ENCODE measurements at regions not wholly inside any gene's neighbourhood (a gene's known extent, or its start where the extent isn't known, plus 50 kb on each side); places are given as distances from the start of the nearest gene placed in this dataset.

DNA sequence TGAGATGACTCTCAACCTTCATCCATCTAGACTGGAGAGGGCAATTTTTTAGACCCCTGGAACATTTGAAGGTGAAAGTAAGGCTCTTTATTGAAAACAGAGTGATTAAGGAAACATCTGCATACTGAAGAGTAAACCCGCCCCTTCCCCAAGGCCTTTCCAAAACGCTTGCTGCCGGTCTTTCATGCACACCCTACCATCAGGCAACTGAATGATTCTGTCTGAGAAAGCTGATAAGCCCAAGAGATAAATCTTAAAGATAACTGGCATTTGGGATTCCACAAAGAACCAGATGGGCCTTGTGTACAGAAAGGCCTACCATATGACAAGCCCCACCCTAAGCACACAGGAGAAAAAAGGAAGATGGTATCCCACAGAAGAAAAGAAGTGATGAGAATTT, 54.4 kb upstream of the PIK3R1 start:
- Histone ChIP-seq H3K9me3 (ENCODE audit: low read length) (no peaks in the 10 kb centered on the region), H3K4me3 (ENCODE audit: low read length) (no peak overlapping the region)

DNA sequence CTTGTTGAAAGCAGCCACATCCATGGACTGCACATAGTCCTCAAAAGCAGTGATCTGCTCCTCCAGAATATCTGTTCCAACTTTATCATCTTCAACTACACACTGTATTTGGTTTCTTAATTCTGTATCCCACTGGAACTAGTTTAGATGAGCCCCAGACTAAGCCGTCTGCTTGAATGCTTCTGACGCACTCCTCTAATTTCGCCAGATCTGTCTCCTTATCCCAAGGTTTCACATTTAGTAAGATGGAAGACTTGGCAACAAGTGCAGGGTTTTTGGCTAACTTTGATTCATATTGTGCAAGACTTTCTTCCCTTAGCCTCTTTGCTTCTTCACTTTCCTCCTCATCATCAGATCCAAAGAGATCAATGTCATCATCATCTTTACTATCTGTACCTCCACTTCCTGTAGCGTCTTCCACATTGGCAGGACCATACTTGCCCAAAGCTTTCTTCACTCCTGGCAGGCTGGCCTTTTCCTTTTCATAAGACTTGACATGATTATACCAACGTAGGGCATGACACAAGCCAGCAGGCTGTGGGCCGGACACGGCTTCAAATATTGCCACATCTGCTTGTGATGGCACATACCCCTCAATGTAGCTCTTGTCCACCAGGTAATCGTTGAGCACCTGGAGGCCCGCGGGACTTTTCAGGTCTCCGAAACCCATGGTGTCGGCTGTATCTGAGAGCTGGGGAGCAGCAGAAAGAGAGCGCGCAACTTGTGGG, 56.2 kb upstream of the PIK3R1 start:
- H3K4me2 ChIP-seq (ENCODE audit: low read depth, low read length, poor library complexity, severe bottlenecking): no peak overlapping the region
- no peak overlapping the region for H3K27ac ChIP-seq (ENCODE audit: low read length)
- H2AFZ ChIP-seq (ENCODE audit: low read length): no peak overlapping the region
- no peaks in the 10 kb centered on the region for H3K79me2 ChIP-seq (ENCODE audit: low read length)
- no peak overlapping the region for H3K4me3 ChIP-seq (ENCODE audit: low read length)
- DNase-seq: no peak
- no peaks in the 10 kb centered on the region for H3K9me3 ChIP-seq (ENCODE audit: low read length)
- no peaks in the 10 kb centered on the region for H3K27me3 ChIP-seq (ENCODE audit: low read length)
- H3K9ac ChIP-seq (ENCODE audit: low read length): no peak overlapping the region
- no peaks in the 10 kb centered on the region for H3K36me3 ChIP-seq (ENCODE audit: insufficient read depth, low read length)
- H4K20me1 ChIP-seq (ENCODE audit: insufficient read depth, low read depth, low read length): no peaks in the 10 kb centered on the region
- no peaks in the 10 kb centered on the region for H3K4me1 ChIP-seq (ENCODE audit: low read length)
- H3K9me2 ChIP-seq (replicated peaks; ENCODE audit: insufficient read depth, low read length): no peaks in the 10 kb centered on the region

More for the DNA sequence above, 54.4 kb upstream of the PIK3R1 start:
- H4K20me1 ChIP-seq (ENCODE audit: insufficient read depth, low read depth, low read length): no peaks in the 10 kb centered on the region
- H3K79me2 ChIP-seq (ENCODE audit: low read length): no peaks in the 10 kb centered on the region
- no peaks in the 10 kb centered on the region for H3K9me2 ChIP-seq (replicated peaks; ENCODE audit: insufficient read depth, low read length)
- no peak overlapping the region for H2AFZ ChIP-seq (ENCODE audit: low read length)
- no peaks in the 10 kb centered on the region for H3K36me3 ChIP-seq (ENCODE audit: insufficient read depth, low read length)
- H3K4me2 ChIP-seq (ENCODE audit: low read depth, low read length, poor library complexity, severe bottlenecking): no peak overlapping the region
- no peak for DNase-seq
- H3K27ac ChIP-seq (ENCODE audit: low read length): no peak overlapping the region
- no peak overlapping the region for H3K9ac ChIP-seq (ENCODE audit: low read length)
- H3K4me1 ChIP-seq (ENCODE audit: low read length): no peaks in the 10 kb centered on the region
- no peaks in the 10 kb centered on the region for H3K27me3 ChIP-seq (ENCODE audit: low read length)

DNA sequence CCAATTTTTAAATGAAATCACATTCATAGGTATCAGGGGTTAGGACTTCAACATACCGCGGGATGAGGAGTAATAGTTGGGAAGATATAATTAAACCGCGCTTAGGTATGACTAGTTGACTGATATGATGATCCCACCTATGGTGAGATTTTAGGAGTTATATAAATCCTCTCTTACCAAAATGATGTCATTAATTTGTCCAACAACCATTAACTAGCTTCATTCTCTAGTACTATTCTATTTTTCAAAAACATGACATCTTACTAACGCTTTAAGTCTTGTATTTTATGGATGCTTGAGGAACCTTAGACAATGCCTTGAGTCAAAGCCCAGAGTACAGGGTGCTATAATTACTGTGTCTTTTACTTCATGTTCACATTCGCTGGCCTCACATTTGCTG, 59.6 kb upstream of the PIK3R1 start:
- Histone ChIP-seq H3K4me1 (ENCODE audit: low read length) (no peaks in the 10 kb centered on the region), H3K9me2 (replicated peaks; ENCODE audit: insufficient read depth, low read length) (no peaks in the 10 kb centered on the region), H3K9me3 (ENCODE audit: low read length) (no peaks in the 10 kb centered on the region), H3K4me2 (ENCODE audit: low read depth, low read length, poor library complexity, severe bottlenecking) (no peak overlapping the region), H3K27ac (ENCODE audit: low read length) (no peak overlapping the region), H2AFZ (ENCODE audit: low read length) (no peak overlapping the region), H4K20me1 (ENCODE audit: insufficient read depth, low read depth, low read length) (no peaks in the 10 kb centered on the region), H3K4me3 (ENCODE audit: low read length) (no peak overlapping the region), H3K36me3 (ENCODE audit: insufficient read depth, low read length) (no peaks in the 10 kb centered on the region), H3K9ac (ENCODE audit: low read length) (no peak overlapping the region), H3K79me2 (ENCODE audit: low read length) (no peaks in the 10 kb centered on the region), H3K27me3 (ENCODE audit: low read length) (no peaks in the 10 kb centered on the region)
- no peak for DNase-seq

DNA sequence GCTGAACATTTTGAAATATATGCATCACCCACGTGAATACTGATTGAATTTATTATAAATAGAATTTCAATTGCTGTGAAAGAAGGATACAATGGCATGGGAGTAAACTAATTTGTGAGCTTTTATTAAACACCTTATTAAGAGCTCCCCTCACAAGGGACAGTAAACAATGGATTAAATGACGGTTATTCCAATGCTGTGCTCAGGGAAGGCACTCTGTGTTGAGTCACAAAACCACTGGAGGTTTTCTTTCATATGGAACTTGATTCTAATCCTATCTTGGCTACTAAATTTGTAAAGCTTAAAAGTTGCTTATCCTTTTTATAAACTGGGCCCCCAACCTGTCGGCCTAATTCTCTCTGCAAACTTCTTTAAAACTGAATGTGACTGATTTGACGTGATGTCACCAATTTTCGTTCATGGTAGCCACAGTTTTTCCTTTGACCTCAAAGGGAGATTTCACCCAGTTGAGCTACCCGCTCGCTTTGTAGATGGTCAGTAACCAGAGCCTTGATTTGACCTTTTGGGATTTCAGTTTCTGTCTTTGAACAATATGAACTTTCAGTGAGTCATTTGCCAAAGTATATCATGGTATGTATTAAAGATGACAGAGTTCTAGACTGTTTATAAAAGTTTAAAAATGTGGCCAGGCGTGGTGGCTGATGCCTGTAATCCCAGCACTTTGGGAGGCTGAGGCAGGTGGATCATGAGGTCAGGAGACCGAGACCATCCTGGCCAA, 61.3 kb upstream of the PIK3R1 start:
- H3K36me3 ChIP-seq (ENCODE audit: insufficient read depth, low read length): no peaks in the 10 kb centered on the region
- no peak overlapping the region for H3K4me3 ChIP-seq (ENCODE audit: low read length)
- H3K4me1 ChIP-seq (ENCODE audit: low read length): no peaks in the 10 kb centered on the region
- no peak overlapping the region for H3K9ac ChIP-seq (ENCODE audit: low read length)
- H2AFZ ChIP-seq (ENCODE audit: low read length): no peak overlapping the region
- no peaks in the 10 kb centered on the region for H3K9me2 ChIP-seq (replicated peaks; ENCODE audit: insufficient read depth, low read length)
- H3K9me3 ChIP-seq (ENCODE audit: low read length): no peaks in the 10 kb centered on the region
- H3K4me2 ChIP-seq (ENCODE audit: low read depth, low read length, poor library complexity, severe bottlenecking): no peak overlapping the region
- H3K27me3 ChIP-seq (ENCODE audit: low read length): no peaks in the 10 kb centered on the region
- no peaks in the 10 kb centered on the region for H4K20me1 ChIP-seq (ENCODE audit: insufficient read depth, low read depth, low read length)
- H3K79me2 ChIP-seq (ENCODE audit: low read length): no peaks in the 10 kb centered on the region
- H3K27ac ChIP-seq (ENCODE audit: low read length): no peak overlapping the region
- DNase-seq: no peak

DNA sequence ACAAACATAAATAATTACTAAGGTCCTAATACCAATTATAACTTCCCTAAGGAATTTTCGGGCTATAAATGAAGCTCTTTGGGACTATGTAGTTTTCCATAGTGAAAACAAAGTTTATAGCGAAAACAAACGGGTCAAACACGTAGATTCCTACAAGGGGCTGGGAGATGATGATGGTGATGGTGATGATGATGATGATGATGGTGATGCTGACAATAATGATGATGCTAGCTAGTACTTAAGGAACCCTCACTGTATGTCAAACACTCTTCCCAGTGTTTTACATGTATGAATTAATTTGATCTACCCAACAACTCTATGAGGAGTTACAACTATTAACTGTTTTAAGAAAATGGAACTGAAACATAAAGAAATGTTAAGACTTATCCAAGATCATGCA, 63.7 kb upstream of the PIK3R1 start:
- H3K9ac ChIP-seq (ENCODE audit: low read length): no peak overlapping the region
- H3K27ac ChIP-seq (ENCODE audit: low read length): no peak overlapping the region
- H3K27me3 ChIP-seq (ENCODE audit: low read length): no peaks in the 10 kb centered on the region
- H3K9me3 ChIP-seq (ENCODE audit: low read length): no peaks in the 10 kb centered on the region
- H2AFZ ChIP-seq (ENCODE audit: low read length): no peak overlapping the region
- H4K20me1 ChIP-seq (ENCODE audit: insufficient read depth, low read depth, low read length): no peaks in the 10 kb centered on the region
- no peaks in the 10 kb centered on the region for H3K4me1 ChIP-seq (ENCODE audit: low read length)
- no peak overlapping the region for H3K4me3 ChIP-seq (ENCODE audit: low read length)
- no peak overlapping the region for H3K4me2 ChIP-seq (ENCODE audit: low read depth, low read length, poor library complexity, severe bottlenecking)
- DNase-seq: no peak
- no peaks in the 10 kb centered on the region for H3K9me2 ChIP-seq (replicated peaks; ENCODE audit: insufficient read depth, low read length)
- no peaks in the 10 kb centered on the region for H3K79me2 ChIP-seq (ENCODE audit: low read length)
- H3K36me3 ChIP-seq (ENCODE audit: insufficient read depth, low read length): no peaks in the 10 kb centered on the region

DNA sequence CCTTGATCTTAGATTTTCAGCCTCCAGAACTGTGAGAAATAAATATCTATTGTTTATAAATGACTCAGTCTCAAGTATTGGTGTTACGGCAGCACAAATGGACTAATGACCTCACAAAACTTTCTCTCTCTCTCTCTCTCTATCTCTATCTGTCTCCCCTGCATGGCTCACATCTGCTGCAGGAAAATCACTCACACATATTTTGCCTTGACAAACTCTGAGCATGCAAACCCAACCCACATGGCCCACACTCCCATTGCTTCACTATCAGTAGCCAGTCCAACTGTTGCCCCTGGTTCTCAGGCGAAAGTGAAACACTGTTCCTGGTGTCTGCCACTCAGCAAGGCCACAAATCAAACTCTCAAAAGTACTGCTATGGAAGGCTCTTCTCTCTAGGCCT, 66.4 kb upstream of the PIK3R1 start:
- no peaks in the 10 kb centered on the region for H4K20me1 ChIP-seq (ENCODE audit: insufficient read depth, low read depth, low read length)
- no peak for DNase-seq
- no peak overlapping the region for H3K4me2 ChIP-seq (ENCODE audit: low read depth, low read length, poor library complexity, severe bottlenecking)
- H3K27ac ChIP-seq (ENCODE audit: low read length): no peak overlapping the region
- no peaks in the 10 kb centered on the region for H3K79me2 ChIP-seq (ENCODE audit: low read length)
- no peaks in the 10 kb centered on the region for H3K36me3 ChIP-seq (ENCODE audit: insufficient read depth, low read length)
- no peaks in the 10 kb centered on the region for H3K27me3 ChIP-seq (ENCODE audit: low read length)
- no peak overlapping the region for H3K9ac ChIP-seq (ENCODE audit: low read length)
- H3K9me3 ChIP-seq (ENCODE audit: low read length): no peaks in the 10 kb centered on the region
- H2AFZ ChIP-seq (ENCODE audit: low read length): no peak overlapping the region
- no peak overlapping the region for H3K4me3 ChIP-seq (ENCODE audit: low read length)
- no peaks in the 10 kb centered on the region for H3K9me2 ChIP-seq (replicated peaks; ENCODE audit: insufficient read depth, low read length)
- H3K4me1 ChIP-seq (ENCODE audit: low read length): no peaks in the 10 kb centered on the region

DNA sequence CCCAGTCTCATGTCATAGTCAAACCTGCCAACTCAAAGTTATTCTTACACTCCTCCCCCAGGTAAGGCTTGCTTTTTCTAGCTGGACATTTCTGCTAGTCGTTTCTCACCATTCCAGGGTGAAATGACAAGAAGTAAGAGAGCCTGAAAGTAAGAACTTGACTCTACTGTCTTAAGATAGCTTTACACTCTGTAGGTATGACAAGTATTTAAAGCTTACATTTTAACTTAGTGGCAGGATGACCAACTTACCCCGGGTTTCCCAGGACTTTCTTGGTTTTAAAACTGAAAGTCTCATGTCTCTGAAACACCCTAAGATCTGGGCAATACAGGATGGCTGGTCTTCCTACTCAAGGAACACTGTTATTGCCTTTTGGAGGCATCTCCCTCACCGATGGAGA, 67.5 kb upstream of the PIK3R1 start:
- Histone ChIP-seq H3K79me2 (ENCODE audit: low read length) (no peaks in the 10 kb centered on the region), H3K4me2 (ENCODE audit: low read depth, low read length, poor library complexity, severe bottlenecking) (no peak overlapping the region), H3K9me3 (ENCODE audit: low read length) (no peaks in the 10 kb centered on the region), H4K20me1 (ENCODE audit: insufficient read depth, low read depth, low read length) (no peaks in the 10 kb centered on the region), H2AFZ (ENCODE audit: low read length) (no peak overlapping the region), H3K9ac (ENCODE audit: low read length) (no peak overlapping the region), H3K27ac (ENCODE audit: low read length) (no peak overlapping the region), H3K4me3 (ENCODE audit: low read length) (no peak overlapping the region), H3K36me3 (ENCODE audit: insufficient read depth, low read length) (no peaks in the 10 kb centered on the region), H3K9me2 (replicated peaks; ENCODE audit: insufficient read depth, low read length) (no peaks in the 10 kb centered on the region), H3K4me1 (ENCODE audit: low read length) (no peaks in the 10 kb centered on the region), H3K27me3 (ENCODE audit: low read length) (no peaks in the 10 kb centered on the region)
- no peak for DNase-seq

DNA sequence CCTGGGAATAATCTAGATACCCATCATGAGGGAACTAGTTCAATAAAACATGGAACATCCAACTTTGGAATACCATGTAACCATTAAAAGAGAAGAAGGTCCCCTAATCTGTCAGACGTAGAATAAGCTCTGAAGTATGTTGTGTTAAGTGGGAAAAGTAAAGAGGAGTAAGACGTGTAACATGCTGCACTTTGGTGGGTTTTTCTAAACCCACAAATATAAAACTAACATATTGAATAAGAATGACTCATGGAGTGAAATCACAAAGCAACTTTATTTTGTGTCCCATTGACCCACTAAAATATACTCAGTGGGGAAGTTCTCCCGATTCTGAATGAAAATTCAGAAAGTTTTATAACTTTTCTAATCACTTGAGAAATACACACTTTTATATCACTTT, 67.9 kb upstream of the PIK3R1 start:
- Histone ChIP-seq H2AFZ (ENCODE audit: low read length) (no peak overlapping the region), H3K4me1 (ENCODE audit: low read length) (no peaks in the 10 kb centered on the region), H3K9me3 (ENCODE audit: low read length) (no peaks in the 10 kb centered on the region), H3K9me2 (replicated peaks; ENCODE audit: insufficient read depth, low read length) (no peaks in the 10 kb centered on the region), H3K4me2 (ENCODE audit: low read depth, low read length, poor library complexity, severe bottlenecking) (no peak overlapping the region), H3K4me3 (ENCODE audit: low read length) (no peak overlapping the region), H4K20me1 (ENCODE audit: insufficient read depth, low read depth, low read length) (no peaks in the 10 kb centered on the region), H3K27me3 (ENCODE audit: low read length) (no peaks in the 10 kb centered on the region), H3K9ac (ENCODE audit: low read length) (no peak overlapping the region), H3K79me2 (ENCODE audit: low read length) (no peaks in the 10 kb centered on the region), H3K36me3 (ENCODE audit: insufficient read depth, low read length) (no peaks in the 10 kb centered on the region), H3K27ac (ENCODE audit: low read length) (no peak overlapping the region)
- DNase-seq: no peak
